Small intestine (tissue), 7 donors: ENCODE measurements at regions not wholly inside any gene's neighbourhood (a gene's known extent, or its start where the extent isn't known, plus 50 kb on each side); places are given as distances from the start of the nearest gene placed in this dataset.

Experiments used
- DNase-seq, 2 donors: peaks; one replicate each; pipeline versions ENCODE4 v3.0.0 to v3.0.0-alpha.2; 2013
- FAIRE-seq: peaks from 2 replicates; lab custom pipeline; 2012; peaks lifted over from hg19 to GRCh38; lab: Jason Lieb, UNC
- H3K27ac ChIP-seq, 3 donors: one replicate each; pipeline ENCODE4 v1.5.1; 2013; ENCODE audit warnings: low read length in 2 of 3, mild to moderate bottlenecking in 2 of 3, control low read depth in 1 of 3, inconsistent platforms in 1 of 3, low read depth in 1 of 3, moderate library complexity in 1 of 3
- H3K27me3 ChIP-seq, 3 donors: one replicate each; pipeline ENCODE4 v1.6.1; 2013; ENCODE audit warnings: low read length in 3 of 3, inconsistent platforms in 1 of 3; ENCODE audit not compliant: control insufficient read depth in 3 of 3, insufficient read depth in 3 of 3
- H3K36me3 ChIP-seq, 3 donors: one replicate each; pipeline ENCODE4 v1.6.1; 2013; ENCODE audit warnings: low read length in 3 of 3, inconsistent platforms in 1 of 3, low read depth in 1 of 3, mild to moderate bottlenecking in 1 of 3, moderate library complexity in 1 of 3; ENCODE audit not compliant: control insufficient read depth in 3 of 3, insufficient read depth in 2 of 3
- H3K4me1 ChIP-seq, 3 donors: one replicate each; pipeline ENCODE4 v1.6.1; 2013; ENCODE audit warnings: low read length in 2 of 3, inconsistent platforms in 1 of 3, low read depth in 1 of 3, mild to moderate bottlenecking in 1 of 3, moderate library complexity in 1 of 3; ENCODE audit not compliant: control insufficient read depth in 3 of 3, insufficient read depth in 2 of 3
- H3K4me3 ChIP-seq, 3 donors: one replicate each; pipeline ENCODE4 v1.5.1; 2013; ENCODE audit warnings: low read length in 3 of 3, control low read depth in 1 of 3, inconsistent platforms in 1 of 3, low read depth in 1 of 3, mild to moderate bottlenecking in 1 of 3, moderate library complexity in 1 of 3
- H3K9me3 ChIP-seq, 2 donors: one replicate each; pipeline ENCODE4 v1.6.1; 2013; ENCODE audit warnings: low read depth in 1 of 2, low read length in 1 of 2; ENCODE audit not compliant: control insufficient read depth in 2 of 2, insufficient read depth in 1 of 2
- WGBS, 3 donors: extraction: QIAGEN DNeasy Blood & Tissue Kit; methylation state at CpG; one replicate each; pipeline ENCODE4 v1.1.7; 2013; 5-methylcytosine and 5-hydroxymethylcytosine counted together
- donor health status: healthy with polysubstance abuse.
- donor health status: control.
- donor health status: control.
- donor health status: Bipolar disorder and iron deficiency.
- donor health status: healthy.

DNA sequence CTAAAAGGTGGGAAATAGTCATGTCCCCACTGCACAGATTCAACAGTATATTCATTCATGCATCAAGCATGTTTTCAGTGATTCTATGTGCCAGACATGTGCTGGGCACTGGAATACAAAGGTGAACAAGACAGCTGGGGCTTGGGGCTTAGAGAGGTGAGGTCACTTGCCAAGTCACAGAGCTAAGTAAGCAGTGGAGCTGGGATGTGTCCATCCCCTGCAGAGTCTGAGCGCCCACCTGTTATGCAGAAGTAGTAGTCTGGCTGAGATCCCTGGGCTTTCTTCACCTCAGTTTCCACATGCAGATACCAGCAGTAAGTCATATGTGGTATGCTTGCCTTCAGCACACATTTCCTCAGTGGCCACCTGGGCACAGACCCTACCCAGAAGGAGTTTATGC is 263.8 kb downstream of the DHX35 start:
- no peak for DNase-seq
- 86 to 94% (median 87%) methylated on average over 1 of the region's 1 CpG for WGBS, 3 donors
- no peak for FAIRE-seq

DNA sequence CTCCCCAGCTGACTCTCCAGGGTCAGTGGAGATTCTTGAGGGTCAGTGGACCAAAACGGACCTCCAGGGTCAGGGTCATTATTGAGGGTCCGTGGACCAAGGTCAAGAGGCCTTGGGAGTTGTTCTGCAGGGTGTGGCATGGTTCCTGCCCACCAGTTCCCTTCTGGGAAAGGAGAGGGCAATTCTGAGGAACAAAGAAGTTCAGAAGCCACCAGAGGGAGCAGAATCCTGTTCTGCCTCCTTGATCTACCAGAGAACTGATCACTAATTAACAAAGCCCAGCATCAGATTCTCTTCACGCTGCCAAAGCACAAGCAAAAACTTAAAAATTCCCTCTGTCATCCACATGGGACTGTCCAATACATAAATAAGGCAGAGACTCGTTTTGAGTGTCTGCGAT is 263.4 kb downstream of the DHX35 start:
- no peak overlapping the region for H3K4me3 ChIP-seq
- no peaks in the 10 kb centered on the region for H3K36me3 ChIP-seq
- no peak for FAIRE-seq
- no peak for DNase-seq
- H3K27ac ChIP-seq, result no peak overlapping the region
- no peaks in the 10 kb centered on the region for H3K4me1 ChIP-seq
- WGBS, 3 donors, result 41 to 52% (median 43%) methylated on average over 5 of the region's 5 CpGs
- no peaks in the 10 kb centered on the region for H3K9me3 ChIP-seq
- no peaks in the 10 kb centered on the region for H3K27me3 ChIP-seq

More for the DNA sequence above, 263.8 kb downstream of the DHX35 start:
- H3K9me3 ChIP-seq, result no peaks in the 10 kb centered on the region
- H3K27me3 ChIP-seq, result no peaks in the 10 kb centered on the region
- no peaks in the 10 kb centered on the region for H3K4me1 ChIP-seq
- no peak overlapping the region for H3K4me3 ChIP-seq
- no peaks in the 10 kb centered on the region for H3K36me3 ChIP-seq
- H3K27ac ChIP-seq, result no peak overlapping the region

DNA sequence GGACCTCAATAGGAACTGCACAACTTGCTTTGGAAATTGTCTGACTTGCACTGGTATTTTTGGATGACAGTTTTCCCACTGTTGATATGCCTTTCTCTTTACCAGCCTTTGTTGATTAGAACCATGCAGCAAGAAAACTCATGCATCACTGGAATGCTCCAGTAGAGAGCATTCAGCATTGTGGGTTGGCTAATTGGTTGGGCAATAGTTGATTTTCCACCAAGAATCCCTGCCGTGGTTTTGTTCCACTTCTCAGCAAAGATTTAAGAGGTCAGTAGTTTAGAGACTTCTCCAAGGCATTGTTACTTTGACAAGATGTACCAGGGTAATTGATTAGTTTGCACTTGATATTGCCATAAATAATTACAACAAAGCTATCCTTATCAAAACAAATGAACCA is 260.0 kb downstream of the DHX35 start:
- H3K4me1 ChIP-seq, result no peaks in the 10 kb centered on the region
- no peak for FAIRE-seq
- no peaks in the 10 kb centered on the region for H3K36me3 ChIP-seq
- no peaks in the 10 kb centered on the region for H3K9me3 ChIP-seq
- no peak overlapping the region for H3K27ac ChIP-seq
- 7 to 21% (median 13%) methylated on average over 1 of the region's 1 CpG for WGBS, 3 donors
- H3K4me3 ChIP-seq, result no peak overlapping the region
- H3K27me3 ChIP-seq, result no peaks in the 10 kb centered on the region
- DNase-seq, result no peak

DNA sequence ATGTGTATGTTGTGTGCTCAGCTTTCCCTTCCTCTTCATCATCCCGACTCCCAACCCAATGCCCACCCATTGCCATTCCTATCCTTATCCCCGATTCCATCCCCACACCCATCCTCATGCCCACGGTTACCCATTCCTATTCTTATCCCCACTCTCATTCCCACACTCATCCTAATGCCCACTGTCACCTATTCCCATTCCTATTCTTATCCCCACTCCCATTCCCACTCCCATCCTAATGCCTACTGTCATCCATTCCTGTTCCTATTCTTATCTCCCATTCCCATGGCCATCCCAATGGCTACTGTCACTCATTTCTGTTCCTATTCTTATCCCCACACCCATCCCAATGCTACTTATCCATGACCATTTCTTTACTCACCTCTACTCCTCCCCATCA is 254.1 kb downstream of the DHX35 start:
- Histone ChIP-seq H3K4me1 (no peaks in the 10 kb centered on the region), H3K27ac (no peak overlapping the region), H3K36me3 (no peaks in the 10 kb centered on the region), H3K27me3 (no peaks in the 10 kb centered on the region), H3K4me3 (no peak overlapping the region), H3K9me3 (no peaks in the 10 kb centered on the region)
- 69 to 87% (median 86%) methylated on average over 3 of the region's 3 CpGs for WGBS, 3 donors
- FAIRE-seq, result no peak
- no peak for DNase-seq

DNA sequence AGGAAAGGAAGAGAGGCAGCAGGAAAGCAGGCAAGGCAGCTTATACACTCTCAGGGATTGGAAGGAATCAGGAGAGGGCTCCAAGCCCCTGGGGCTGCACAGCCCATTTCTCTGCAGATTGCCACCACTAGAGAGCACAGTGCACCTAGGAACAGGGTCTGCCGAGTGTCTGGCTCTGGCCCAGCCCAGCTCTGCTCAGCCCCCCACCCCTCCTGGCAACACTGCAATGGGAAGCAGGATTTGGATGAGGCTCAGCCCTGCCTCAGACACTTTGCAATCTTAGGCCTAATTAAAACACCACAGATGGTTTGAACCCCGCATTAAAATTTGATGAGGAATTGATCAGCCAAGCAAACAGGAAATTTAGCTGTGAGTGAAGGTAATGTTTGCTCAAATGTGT is 252.7 kb downstream of the DHX35 start:
- WGBS, 3 donors, result 29 to 44% (median 40%) methylated on average over 2 of the region's 2 CpGs
- no peak for DNase-seq
- no peak overlapping the region for H3K27ac ChIP-seq
- H3K4me3 ChIP-seq, result no peak overlapping the region
- no peak for FAIRE-seq
- no peaks in the 10 kb centered on the region for H3K4me1 ChIP-seq
- no peaks in the 10 kb centered on the region for H3K36me3 ChIP-seq
- no peaks in the 10 kb centered on the region for H3K9me3 ChIP-seq
- H3K27me3 ChIP-seq, result no peaks in the 10 kb centered on the region

DNA sequence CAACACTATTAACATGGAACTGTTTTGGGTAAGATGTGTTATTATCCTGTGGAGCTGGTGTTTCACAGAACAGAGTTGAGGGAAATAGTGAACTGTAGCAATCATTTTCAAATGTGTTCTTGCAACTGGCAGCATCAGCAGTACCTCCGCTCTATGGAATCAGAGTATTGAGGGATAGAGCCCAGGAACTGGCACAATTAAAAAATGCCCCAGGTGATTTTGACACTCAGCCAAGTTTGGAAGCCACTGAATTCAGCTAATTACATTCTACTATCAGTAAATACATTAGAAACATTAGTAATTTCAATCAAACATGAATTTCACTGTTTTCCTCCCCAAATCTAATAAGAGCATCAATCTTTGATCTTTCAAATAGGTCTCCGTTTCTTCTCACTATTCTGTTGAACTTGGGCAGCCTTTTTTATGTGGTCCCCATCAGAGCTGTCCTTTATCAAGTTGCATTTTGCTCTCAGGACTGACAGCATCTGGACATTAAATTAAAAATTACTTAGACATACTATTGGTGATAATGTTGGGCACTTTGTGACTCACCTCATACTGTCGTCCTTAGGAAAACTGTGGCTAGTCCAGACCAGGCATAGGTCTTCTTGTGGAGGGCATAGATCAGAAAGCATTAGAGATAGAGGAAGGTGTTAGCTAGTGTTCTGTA is 251.5 kb downstream of the DHX35 start:
- no peak overlapping the region for H3K4me3 ChIP-seq
- no peak overlapping the region for H3K27ac ChIP-seq
- no peaks in the 10 kb centered on the region for H3K4me1 ChIP-seq
- H3K9me3 ChIP-seq, result no peaks in the 10 kb centered on the region
- WGBS, 3 donors, result 67 to 80% (median 73%) methylated on average over 3 of the region's 3 CpGs
- DNase-seq, result no peak
- no peaks in the 10 kb centered on the region for H3K36me3 ChIP-seq
- no peaks in the 10 kb centered on the region for H3K27me3 ChIP-seq
- FAIRE-seq, result no peak

DNA sequence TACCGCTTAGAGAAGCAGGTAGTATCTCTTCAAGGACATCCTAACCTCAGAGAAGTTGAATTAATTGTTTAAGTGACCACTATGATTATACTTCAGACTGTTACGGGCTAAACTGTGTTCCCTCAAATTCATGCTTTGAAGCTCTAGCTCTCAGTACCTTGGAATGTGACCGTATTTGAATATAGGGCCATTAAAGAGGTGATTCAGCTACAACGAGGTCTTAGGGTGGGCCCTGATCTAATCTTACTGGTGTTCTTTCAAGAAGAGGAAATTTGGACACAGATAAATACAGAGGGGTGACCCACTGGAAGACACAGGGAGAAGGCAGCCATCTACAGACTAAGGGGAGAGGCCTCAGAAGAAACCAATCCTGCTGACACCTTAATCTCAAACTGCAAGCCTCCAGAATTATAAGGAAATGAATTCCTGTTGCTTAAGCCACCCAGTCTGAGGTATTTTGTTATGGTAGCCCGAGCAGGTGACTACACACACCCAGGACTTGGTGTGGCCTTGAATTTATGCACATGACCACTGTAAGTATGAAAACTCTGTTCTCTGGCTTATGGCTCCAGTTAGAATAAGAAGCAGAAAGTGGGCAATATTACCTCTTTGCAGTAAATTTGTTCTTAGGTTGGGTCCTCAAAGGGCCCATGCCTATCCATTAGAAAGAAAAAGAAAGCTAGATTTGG is 249.1 kb downstream of the DHX35 start:
- Histone ChIP-seq H3K9me3 (no peaks in the 10 kb centered on the region), H3K4me1 (no peaks in the 10 kb centered on the region), H3K27ac (no peak overlapping the region), H3K27me3 (no peaks in the 10 kb centered on the region), H3K36me3 (no peaks in the 10 kb centered on the region), H3K4me3 (no peak overlapping the region)
- no peak for FAIRE-seq
- DNase-seq, result no peak
- WGBS, 3 donors, result 57 to 63% (median 58%) methylated on average over 5 of the region's 5 CpGs

DNA sequence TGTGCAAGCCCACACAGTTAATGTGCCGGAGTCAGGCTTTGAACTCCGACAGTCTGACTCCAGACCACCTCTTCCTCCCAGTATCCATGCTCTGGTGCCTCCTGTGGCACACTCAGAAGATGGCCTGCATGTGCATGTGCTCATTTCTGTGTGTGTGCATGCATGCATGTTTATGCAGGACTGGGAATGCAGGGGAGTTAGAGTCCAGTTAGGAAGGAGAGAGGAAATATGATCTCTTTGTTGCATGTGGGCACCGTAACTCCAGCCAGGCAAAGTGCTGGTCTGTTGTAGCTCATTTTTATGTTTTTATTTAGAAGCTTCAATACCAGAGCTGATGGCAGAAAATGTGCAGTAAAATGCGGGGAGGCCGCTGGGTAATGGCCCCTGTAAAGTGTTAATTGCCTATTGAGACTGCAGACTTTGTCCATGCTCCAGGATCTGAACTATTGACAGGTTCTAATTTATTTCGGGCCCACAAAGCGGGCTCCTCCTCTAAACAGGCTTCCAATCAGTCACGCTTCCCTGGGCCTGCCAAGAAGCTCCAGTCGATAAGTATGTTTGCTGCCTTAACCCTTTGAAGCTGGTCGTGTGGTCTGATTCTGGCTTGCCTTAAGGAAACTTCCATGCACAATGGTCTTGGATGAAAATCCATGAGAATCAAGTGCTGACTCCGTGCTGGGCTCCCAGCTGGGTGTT is 248.3 kb downstream of the DHX35 start:
- H3K4me3 ChIP-seq, result no peak overlapping the region
- FAIRE-seq (no peak), DNase-seq (peak; percentile 6 to 10)
- H3K27me3 ChIP-seq, result no peaks in the 10 kb centered on the region
- no peaks in the 10 kb centered on the region for H3K36me3 ChIP-seq
- no peaks in the 10 kb centered on the region for H3K9me3 ChIP-seq
- 31 to 51% (median 42%) methylated on average over 11 of the region's 11 CpGs for WGBS, 3 donors
- no peak overlapping the region for H3K27ac ChIP-seq
- H3K4me1 ChIP-seq, result no peaks in the 10 kb centered on the region
